Tibial artery (tissue), 4 donors: ENCODE measurements at regions not wholly inside any gene's neighbourhood (a gene's known extent, or its start where the extent isn't known, plus 50 kb on each side); places are given as distances from the start of the nearest gene placed in this dataset.

Experiments used
- DNase-seq, 2 donors: peaks; one replicate each; pipeline ENCODE4 v3.0.0-alpha.2; 2019
- H3K27ac ChIP-seq, 2 donors: fragments of 200-600 bp; sonication (generic) in 1 of 2; 1 replicate in 1 of 2; 2 replicates in 1 of 2; pipeline ENCODE4 v1.5.1; 2018 to 2019; ENCODE audit warnings: mild to moderate bottlenecking in 1 of 2
- H3K27me3 ChIP-seq, 2 donors: fragments of 200-600 bp; sonication (generic) in 1 of 2; one replicate each; pipeline versions ENCODE4 v1.5.1 to v1.6.0; 2016 to 2019
- H3K36me3 ChIP-seq, 3 donors: fragments of 200-600 bp; sonication (generic) in 2 of 3; one replicate each; pipeline ENCODE4 v1.5.1; 2016 to 2019; ENCODE audit warnings: mild to moderate bottlenecking in 2 of 3
- H3K4me1 ChIP-seq, 4 donors: fragments of 200-600 bp; sonication (generic) in 2 of 4; 1 replicate in 3 of 4; 2 replicates in 1 of 4; pipeline ENCODE4 v1.5.1; 2016 to 2019
- H3K4me3 ChIP-seq, 2 donors: fragments of 200-600 bp; sonication (generic) in 1 of 2; 1 replicate in 1 of 2; 2 replicates in 1 of 2; pipeline ENCODE4 v1.5.1; 2018 to 2019; ENCODE audit warnings: mild to moderate bottlenecking in 2 of 2
- H3K9me3 ChIP-seq, 3 donors: fragments of 200-600 bp; sonication (generic) in 1 of 3; one replicate each; pipeline ENCODE4 v1.5.1; 2016 to 2019
- intact Hi-C: fragments of 100-400 bp; cut with DNase I; formaldehyde crosslinking; loops from one replicate; pipeline ENCODE4 v1.15.0; 2023; ENCODE audit warnings: low total_unique reads
- TF ChIP-seq, protein P1 (sequence below), 2 experiments: fragments of 200-600 bp in 1 of 2; fragments of 450-650 bp in 1 of 2; IDR thresholded peaks; one replicate each; pipeline ENCODE4 v1.5.1; 2017 to 2019; ENCODE audit warnings: antibody characterized with exemption in 2 of 2, mild to moderate bottlenecking in 1 of 2, moderate library complexity in 1 of 2

GRCh38 chr16:48914070-48914469, 304.1 kb upstream of the N4BP1 start:
- DNase-seq, result no peak
- H3K4me3 ChIP-seq, result no peak overlapping the region
- H3K36me3 ChIP-seq, result no peaks in the 10 kb centered on the region
- intact Hi-C loops, result no loop called here
- H3K4me1 ChIP-seq, result no peaks in the 10 kb centered on the region
- H3K27ac ChIP-seq, result no peak overlapping the region
- H3K27me3 ChIP-seq, result no peaks in the 10 kb centered on the region
- no peaks in the 10 kb centered on the region for H3K9me3 ChIP-seq
- TF ChIP-seq, protein P1, sequence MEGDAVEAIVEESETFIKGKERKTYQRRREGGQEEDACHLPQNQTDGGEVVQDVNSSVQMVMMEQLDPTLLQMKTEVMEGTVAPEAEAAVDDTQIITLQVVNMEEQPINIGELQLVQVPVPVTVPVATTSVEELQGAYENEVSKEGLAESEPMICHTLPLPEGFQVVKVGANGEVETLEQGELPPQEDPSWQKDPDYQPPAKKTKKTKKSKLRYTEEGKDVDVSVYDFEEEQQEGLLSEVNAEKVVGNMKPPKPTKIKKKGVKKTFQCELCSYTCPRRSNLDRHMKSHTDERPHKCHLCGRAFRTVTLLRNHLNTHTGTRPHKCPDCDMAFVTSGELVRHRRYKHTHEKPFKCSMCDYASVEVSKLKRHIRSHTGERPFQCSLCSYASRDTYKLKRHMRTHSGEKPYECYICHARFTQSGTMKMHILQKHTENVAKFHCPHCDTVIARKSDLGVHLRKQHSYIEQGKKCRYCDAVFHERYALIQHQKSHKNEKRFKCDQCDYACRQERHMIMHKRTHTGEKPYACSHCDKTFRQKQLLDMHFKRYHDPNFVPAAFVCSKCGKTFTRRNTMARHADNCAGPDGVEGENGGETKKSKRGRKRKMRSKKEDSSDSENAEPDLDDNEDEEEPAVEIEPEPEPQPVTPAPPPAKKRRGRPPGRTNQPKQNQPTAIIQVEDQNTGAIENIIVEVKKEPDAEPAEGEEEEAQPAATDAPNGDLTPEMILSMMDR (IDR thresholded peaks at IDR 0.05), result no peak

DNA sequence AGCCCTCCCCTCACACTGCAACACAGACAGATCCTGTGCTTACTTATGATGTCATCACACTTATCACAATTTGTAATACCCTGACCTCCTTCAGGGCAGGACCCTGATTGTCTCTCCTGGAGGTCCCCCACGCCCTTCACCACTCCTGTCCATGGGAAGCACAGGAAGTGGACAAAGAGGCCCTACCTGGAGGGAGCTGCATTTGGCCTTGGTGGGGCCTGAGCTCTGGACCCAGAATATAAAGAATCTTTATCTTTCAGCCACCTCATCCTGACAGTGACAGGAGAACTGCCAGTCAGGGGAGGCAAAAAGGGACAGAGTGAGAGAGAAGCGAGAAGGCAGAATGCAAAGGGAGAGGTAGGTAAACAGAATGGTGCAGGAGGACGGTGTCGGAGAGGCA, 303.4 kb upstream of the N4BP1 start:
- Histone ChIP-seq H3K4me3 (no peak overlapping the region), H3K9me3 (no peaks in the 10 kb centered on the region), H3K27me3 (no peaks in the 10 kb centered on the region), H3K27ac (no peak overlapping the region), H3K4me1 (no peaks in the 10 kb centered on the region), H3K36me3 (no peaks in the 10 kb centered on the region)
- no peak for DNase-seq
- TF ChIP-seq, protein P1 (IDR thresholded peaks at IDR 0.05), result no peak
- intact Hi-C loops, result no loop called here

DNA sequence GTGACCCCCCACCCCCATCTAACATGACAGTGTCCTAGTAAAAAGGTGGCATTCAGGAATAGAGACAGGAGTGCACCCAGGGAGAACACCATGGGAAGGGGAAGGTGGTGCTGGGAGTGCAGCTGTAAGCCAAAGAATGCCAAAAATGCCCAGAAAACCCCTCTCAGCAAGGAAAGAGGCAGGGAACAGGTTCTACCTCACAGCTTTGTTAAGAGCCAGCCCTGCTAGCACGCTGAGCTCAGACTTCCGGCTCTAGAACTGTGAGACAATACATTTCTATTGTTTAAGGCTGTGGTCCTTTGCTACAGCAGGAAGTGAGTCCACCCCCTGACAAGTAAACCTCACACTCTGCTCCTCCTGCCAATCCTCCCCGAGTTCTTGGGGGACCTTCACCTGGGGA, 302.4 kb upstream of the N4BP1 start:
- Histone ChIP-seq H3K4me1 (no peaks in the 10 kb centered on the region), H3K9me3 (no peaks in the 10 kb centered on the region), H3K36me3 (no peaks in the 10 kb centered on the region), H3K27me3 (no peaks in the 10 kb centered on the region), H3K4me3 (no peak overlapping the region), H3K27ac (no peak overlapping the region)
- DNase-seq, result no peak
- intact Hi-C loops, result no loop called here
- TF ChIP-seq, protein P1 (IDR thresholded peaks at IDR 0.05), result no peak

DNA sequence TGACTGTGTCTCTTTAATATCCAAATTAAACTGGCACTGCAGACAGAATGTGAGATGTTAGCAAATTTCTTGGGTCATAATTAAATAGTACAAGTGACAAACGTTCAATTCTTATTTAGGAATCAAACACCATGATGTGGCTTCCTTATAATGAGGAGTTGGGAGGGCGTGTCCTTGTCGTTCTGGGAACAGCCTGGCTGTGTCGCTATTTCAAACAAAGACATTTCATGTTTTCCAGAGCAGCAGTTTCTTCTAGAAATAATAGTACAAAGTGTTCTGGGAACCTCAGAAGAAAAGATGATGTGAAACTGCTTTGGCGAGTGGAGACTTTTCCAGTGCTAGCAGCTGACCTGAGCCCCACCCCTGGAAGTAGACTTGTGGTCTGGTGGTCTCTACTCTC, 301.7 kb upstream of the N4BP1 start:
- Histone ChIP-seq H3K36me3 (no peaks in the 10 kb centered on the region), H3K4me1 (no peaks in the 10 kb centered on the region), H3K27me3 (no peaks in the 10 kb centered on the region), H3K9me3 (no peaks in the 10 kb centered on the region), H3K4me3 (no peak overlapping the region), H3K27ac (no peak overlapping the region)
- TF ChIP-seq, protein P1 (IDR thresholded peaks at IDR 0.05), result no peak
- DNase-seq, result no peak
- intact Hi-C loops, result no loop called here

GRCh38 chr16:48910214-48910613, 300.2 kb upstream of the N4BP1 start:
- DNase-seq, result no peak
- TF ChIP-seq, protein P1 (IDR thresholded peaks at IDR 0.05), result no peak
- no peaks in the 10 kb centered on the region for H3K9me3 ChIP-seq
- H3K27ac ChIP-seq, result no peak overlapping the region
- intact Hi-C loops, result no loop called here
- H3K36me3 ChIP-seq, result no peaks in the 10 kb centered on the region
- H3K4me3 ChIP-seq, result no peak overlapping the region
- H3K4me1 ChIP-seq, result no peaks in the 10 kb centered on the region
- H3K27me3 ChIP-seq, result peaks cover 0 to 2% of the 10 kb centered on the region in 2 donors

DNA sequence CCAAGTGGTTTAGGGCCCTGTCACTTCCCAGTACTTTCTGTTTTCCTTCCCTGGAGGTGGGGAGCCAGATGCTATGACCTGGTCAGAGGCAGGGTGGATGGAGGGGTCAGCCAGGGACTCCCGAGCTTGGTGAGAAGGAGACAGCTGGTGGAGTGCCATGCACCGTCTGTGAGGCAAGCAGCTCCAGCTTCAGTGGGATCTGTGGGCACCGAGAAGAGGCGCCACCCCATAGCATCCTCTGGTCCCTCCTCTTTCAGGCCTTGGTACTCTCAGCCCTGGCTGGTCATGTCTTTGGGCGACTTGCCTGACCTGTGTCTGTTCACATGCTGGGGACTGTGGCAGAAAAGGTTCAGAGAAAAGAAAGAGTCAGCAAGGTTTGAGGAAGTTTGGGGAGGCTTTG, 299.3 kb upstream of the N4BP1 start:
- TF ChIP-seq, protein P1 (IDR thresholded peaks at IDR 0.05), result no peak
- no peak for DNase-seq
- intact Hi-C loops, result no loop called here

More for the DNA sequence above, 299.3 kb upstream of the N4BP1 start:
- no peak overlapping the region for H3K27ac ChIP-seq
- H3K36me3 ChIP-seq, result no peaks in the 10 kb centered on the region
- H3K9me3 ChIP-seq, result no peaks in the 10 kb centered on the region
- H3K4me3 ChIP-seq, result no peak overlapping the region
- peaks cover 0 to 2% of the 10 kb centered on the region in 2 donors for H3K27me3 ChIP-seq
- no peaks in the 10 kb centered on the region for H3K4me1 ChIP-seq
